Cardiac septum (tissue), 1 donor: ENCODE measurements at regions not wholly inside any gene's neighbourhood (a gene's known extent, or its start where the extent isn't known, plus 50 kb on each side); places are given as distances from the start of the nearest gene placed in this dataset.
"Not testable (repeated sequence)": the region's sequence is repeated elsewhere in the genome, so short reads cannot be mapped to it uniquely, and the experiment has no call there.

Experiments
- DNase-seq: peaks from one replicate; pipeline ENCODE4 v3.0.0-alpha.2; 2020; ENCODE audit warnings: low spot score
- intact Hi-C: fragments of 100-400 bp; cut with DNase I; formaldehyde crosslinking; loops from one replicate; pipeline ENCODE4 v1.14.0; 2022
- donor health status: DM: no; HTN: no; CAD: no.

- no peak for DNase-seq
- intact Hi-C loops: no loop called here
Observed at GRCh38 chr22:49678842-49679170, 148.9 kb downstream of the BRD1 start.

- intact Hi-C loops: no loop called here
- DNase-seq: no peak
Observed at GRCh38 chr22:49678137-49678841, 149.4 kb downstream of the BRD1 start.

GRCh38 chr22:49677495-49677889, 150.2 kb downstream of the BRD1 start:
- intact Hi-C loops: no loop called here
- no peak for DNase-seq

DNA sequence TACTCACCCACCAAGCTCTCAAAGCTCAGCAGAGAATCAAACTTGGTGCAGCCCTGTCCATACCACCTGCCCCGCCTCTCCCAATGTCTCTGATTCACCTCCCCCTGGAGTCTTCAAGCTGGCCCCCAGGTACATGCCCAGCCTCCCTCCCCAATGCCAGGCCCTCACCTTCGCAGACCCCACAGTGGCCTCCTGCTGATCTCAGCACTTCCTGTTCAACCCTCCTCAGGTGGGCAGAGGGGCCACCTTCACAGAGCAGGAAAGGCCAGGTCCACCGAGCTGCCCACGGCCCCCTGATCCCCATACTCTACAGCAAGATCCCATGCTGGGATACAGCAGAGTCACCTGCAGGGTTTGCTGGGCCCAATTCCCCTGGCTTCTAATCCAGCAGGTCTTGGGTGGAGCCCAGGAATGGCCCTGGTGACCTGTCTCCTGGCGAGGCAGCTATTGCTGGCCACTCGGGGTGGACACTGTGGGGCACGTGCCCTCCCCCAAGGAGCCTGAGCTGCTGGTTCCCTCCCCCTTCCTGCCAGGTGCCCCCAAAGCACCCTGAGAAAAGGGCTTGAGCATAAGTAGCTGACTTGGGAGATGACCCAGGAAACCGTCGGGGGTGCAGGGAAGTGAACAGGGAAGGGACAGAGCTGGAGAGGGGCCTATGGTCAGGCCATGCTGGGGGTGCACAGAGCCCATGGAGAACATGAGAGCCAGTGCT, 150.7 kb downstream of the BRD1 start:
- intact Hi-C loops: no loop called here
- DNase-seq: peak; percentile 69

GRCh38 chr22:49676230-49676629, 151.4 kb downstream of the BRD1 start:
- no peak for DNase-seq
- intact Hi-C loops: no loop called here

- no peak for DNase-seq
- intact Hi-C loops: no loop called here
Observed at GRCh38 chr22:49674479-49675050, 153.1 kb downstream of the BRD1 start.

GRCh38 chr22:49673048-49673447, 154.6 kb downstream of the BRD1 start:
- intact Hi-C loops: no loop called here
- DNase-seq: no peak

GRCh38 chr22:49672014-49672516, 155.6 kb downstream of the BRD1 start:
- no peak for DNase-seq
- intact Hi-C loops: no loop called here

GRCh38 chr22:49671331-49672013, 156.2 kb downstream of the BRD1 start:
- no peak for DNase-seq
- intact Hi-C loops: no loop called here

DNA sequence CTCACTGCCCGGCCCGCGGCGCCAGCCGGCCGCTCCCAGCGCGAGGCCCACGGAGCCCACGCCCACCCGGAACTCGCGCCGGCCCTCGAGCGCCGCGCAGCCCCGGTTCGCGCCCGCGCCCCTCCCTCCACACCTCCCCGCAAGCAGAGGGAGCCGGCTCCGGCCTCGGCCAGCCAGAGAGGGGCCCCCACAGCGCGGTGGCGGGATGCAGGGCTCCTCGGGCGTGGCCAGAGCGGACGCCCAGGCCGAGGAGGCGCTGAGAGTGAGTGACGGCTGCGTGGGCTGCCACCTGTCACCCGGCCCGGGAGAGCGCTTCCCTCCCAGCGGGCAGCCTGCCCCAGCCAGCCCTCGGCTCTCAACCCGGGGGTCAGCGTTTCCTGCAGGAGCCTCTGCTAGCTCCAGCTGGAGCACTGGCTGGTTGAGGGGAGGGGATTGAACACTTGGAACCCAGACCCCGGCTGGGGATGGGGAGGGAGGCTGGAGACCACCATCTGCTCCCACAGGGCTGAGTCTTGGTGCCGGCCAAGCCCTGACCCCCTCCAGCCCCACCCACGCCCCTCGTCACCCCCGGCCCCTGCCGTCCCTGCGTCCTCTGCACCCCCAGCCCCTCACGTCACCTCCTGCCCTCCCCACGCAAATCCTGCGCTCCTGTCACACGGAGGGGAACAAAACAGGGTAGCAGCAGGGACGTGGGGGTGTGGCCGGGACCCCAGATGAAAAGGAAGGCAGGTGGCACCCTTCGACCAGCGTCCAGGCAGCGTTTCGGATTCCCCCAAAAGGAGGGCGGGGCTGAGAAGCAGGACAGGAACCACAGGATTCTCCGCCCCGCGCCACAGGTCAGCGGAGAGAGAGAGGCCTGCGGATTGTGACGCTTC, 157.0 kb downstream of the BRD1 start:
- DNase-seq: no peak
- intact Hi-C loops: no loop called here

GRCh38 chr22:49669969-49670455, 157.7 kb downstream of the BRD1 start:
- intact Hi-C loops, DNase-seq: not testable (repeated sequence)

GRCh38 chr22:49669427-49669968, 158.2 kb downstream of the BRD1 start:
- DNase-seq, intact Hi-C loops: not testable (repeated sequence)

DNA sequence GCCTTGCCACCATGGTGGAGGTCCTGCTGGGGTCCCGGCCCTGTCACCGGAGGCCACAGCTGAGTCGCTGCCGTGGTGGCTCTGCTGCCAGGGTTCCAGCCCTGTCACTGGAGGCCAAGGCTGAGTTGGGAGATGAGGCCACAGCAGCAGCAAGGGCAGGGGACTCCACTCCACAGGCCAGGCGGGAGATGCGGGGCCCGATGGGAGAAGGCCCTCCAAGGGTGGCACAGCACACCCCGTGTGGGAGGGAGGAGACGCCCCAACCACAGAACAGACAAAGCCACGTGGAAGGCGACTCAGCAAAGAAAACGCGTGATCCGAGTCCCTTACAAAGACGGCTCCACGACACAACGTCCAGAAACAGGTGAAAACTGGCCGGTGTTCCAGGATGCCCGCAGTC, 159.3 kb downstream of the BRD1 start:
- no peak for DNase-seq
- intact Hi-C loops: no loop called here

DNA sequence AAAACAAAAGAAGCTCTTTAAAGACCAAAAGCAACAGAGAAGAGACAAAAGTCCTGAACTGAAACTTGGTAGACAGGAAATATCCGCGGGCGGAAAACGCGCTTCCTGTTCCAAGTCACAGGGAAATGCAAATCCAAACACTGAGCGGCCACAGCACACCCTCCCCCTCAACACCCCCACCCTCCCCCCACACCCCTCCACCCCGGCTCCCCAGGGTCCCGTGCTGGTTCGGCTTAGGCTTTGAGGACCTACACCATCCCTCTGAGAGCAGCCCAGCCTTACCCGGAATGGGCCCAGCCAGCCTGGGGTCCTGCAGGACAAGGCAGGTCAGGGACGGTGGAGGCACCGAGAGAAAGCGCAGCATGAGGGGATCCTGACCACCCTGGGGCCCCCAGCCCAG, 160.4 kb downstream of the BRD1 start:
- intact Hi-C loops: no loop called here
- no peak for DNase-seq

GRCh38 chr22:49666146-49666809, 161.4 kb downstream of the BRD1 start:
- intact Hi-C loops: no loop called here
- DNase-seq: no peak

- no peak for DNase-seq
- intact Hi-C loops: no loop called here
Observed at GRCh38 chr22:49664891-49665290, 162.8 kb downstream of the BRD1 start.

- intact Hi-C loops: no loop called here
- DNase-seq: no peak
Observed at GRCh38 chr22:49664371-49664881, 163.2 kb downstream of the BRD1 start.

- DNase-seq: no peak
- intact Hi-C loops: no loop called here
Observed at GRCh38 chr22:49663823-49664222, 163.8 kb downstream of the BRD1 start.
